ENCODE measurements at regions not wholly inside any gene's neighbourhood (a gene's known extent, or its start where the extent isn't known, plus 50 kb on each side); places are given as distances from the start of the nearest gene placed in this dataset.
A peak's percentile ranks its signal among the peaks of the same experiment; 100 is the strongest.

GRCh38 chr9:87089929-87090328 is 142.6 kb upstream of the GAS1 start:
- no peak for TF ChIP-seq CTCF (IDR thresholded peaks at IDR 0.05)
- FAIRE-seq = no peak
- ATAC-seq = no peak
- H3K27ac ChIP-seq = no peak overlapping the region
- H3K9me3 ChIP-seq = no peaks in the 10 kb centered on the region
- H3K4me3 ChIP-seq = no peak overlapping the region
- no peak for DNase-seq
- H3K4me1 ChIP-seq = no peaks in the 10 kb centered on the region
- no peaks in the 10 kb centered on the region for H3K36me3 ChIP-seq
- no peaks in the 10 kb centered on the region for H3K27me3 ChIP-seq
- intact Hi-C loops (cut with DNase I) = loop anchor here in 1 of 3 donors (10.0 kb wide), 1 partner anchor 65 kb away; no protein-coding TSS in a partner anchor

GRCh38 chr9:87093777-87094176 is 146.5 kb upstream of the GAS1 start:
- FAIRE-seq = no peak

GRCh38 chr9:87095951-87096350 is 148.6 kb upstream of the GAS1 start:
- no peaks in the 10 kb centered on the region for H3K36me3 ChIP-seq
- H3K27me3 ChIP-seq = no peaks in the 10 kb centered on the region
- WGBS, 2 donors = 60 to 64% methylated on average over 5 of the region's 5 CpGs
- ATAC-seq (no peak), FAIRE-seq (no peak), DNase-seq (no peak)
- no peak for TF ChIP-seq CTCF (IDR thresholded peaks at IDR 0.05)
- intact Hi-C loops (cut with DNase I) = loop anchor here in 1 of 3 donors (10.0 kb wide), 1 partner anchor 59 kb away; no protein-coding TSS in a partner anchor
- no peaks in the 10 kb centered on the region for H3K4me1 ChIP-seq
- H3K27ac ChIP-seq = no peak overlapping the region
- H3K9me3 ChIP-seq = no peaks in the 10 kb centered on the region
- H3K4me3 ChIP-seq = no peak overlapping the region

More at GRCh38 chr9:87093777-87094176, 146.5 kb upstream of the GAS1 start:
- Histone ChIP-seq H3K9me3 (no peaks in the 10 kb centered on the region), H3K36me3 (no peaks in the 10 kb centered on the region), H3K27ac (no peak overlapping the region), H3K27me3 (no peaks in the 10 kb centered on the region), H3K4me3 (no peak overlapping the region), H3K4me1 (no peaks in the 10 kb centered on the region)
- ATAC-seq (no peak), DNase-seq (no peak)
- no peak for TF ChIP-seq CTCF (IDR thresholded peaks at IDR 0.05)
- WGBS, 2 donors = 94 to 96% methylated on average over 3 of the region's 3 CpGs
- intact Hi-C loops (cut with DNase I) = loop anchor here in 1 of 3 donors (10.0 kb wide), 1 partner anchor 61 kb away; no protein-coding TSS in a partner anchor

GRCh38 chr9:87096506-87096905 is 149.2 kb upstream of the GAS1 start:
- DNase-seq = no peak
- no peak for FAIRE-seq
- ATAC-seq = no peak
- intact Hi-C loops (cut with DNase I) = loop anchor here in 1 of 3 donors (10.0 kb wide), 1 partner anchor 58 kb away; no protein-coding TSS in a partner anchor
- no peaks in the 10 kb centered on the region for H3K4me1 ChIP-seq
- no peaks in the 10 kb centered on the region for H3K36me3 ChIP-seq
- H3K27ac ChIP-seq = no peak overlapping the region
- H3K4me3 ChIP-seq = no peak overlapping the region
- 77 to 79% methylated on average over 2 of the region's 2 CpGs for WGBS, 2 donors
- TF ChIP-seq CTCF (IDR thresholded peaks at IDR 0.05) = no peak
- H3K27me3 ChIP-seq = no peaks in the 10 kb centered on the region
- H3K9me3 ChIP-seq = no peaks in the 10 kb centered on the region

- TF ChIP-seq CTCF (IDR thresholded peaks at IDR 0.05) = no peak
- H3K36me3 ChIP-seq = no peaks in the 10 kb centered on the region
- H3K9me3 ChIP-seq = no peaks in the 10 kb centered on the region
- ATAC-seq = no peak
- WGBS, 2 donors = 74 to 79% methylated on average over 3 of the region's 3 CpGs
- DNase-seq = no peak
- no peaks in the 10 kb centered on the region for H3K4me1 ChIP-seq
- intact Hi-C loops (cut with DNase I) = loop anchor here in 1 of 3 donors (10.0 kb wide), 1 partner anchor 58 kb away; no protein-coding TSS in a partner anchor
- no peaks in the 10 kb centered on the region for H3K27me3 ChIP-seq
- no peak overlapping the region for H3K27ac ChIP-seq
- no peak overlapping the region for H3K4me3 ChIP-seq
- peak; percentile 13 for FAIRE-seq
Observed at GRCh38 chr9:87097238-87097637, 149.9 kb upstream of the GAS1 start.

Data from pancreas (tissue), 10 donors.